Thyroid gland (tissue), 4 donors: ENCODE measurements at regions not wholly inside any gene's neighbourhood (a gene's known extent, or its start where the extent isn't known, plus 50 kb on each side); places are given as distances from the start of the nearest gene placed in this dataset.

Source experiments
- DNase-seq, 2 donors: peaks; one replicate each; pipeline ENCODE4 v3.0.0-alpha.2; 2019
- H3K27ac ChIP-seq, 3 donors: fragments of 200-600 bp; sonication (generic); 1 replicate in 2 of 3; 2 replicates in 1 of 3; pipeline ENCODE4 v1.5.1; 2016 to 2019; ENCODE audit warnings: mild to moderate bottlenecking in 1 of 3, moderate library complexity in 1 of 3
- H3K27me3 ChIP-seq: fragments of 200-600 bp; sonication (generic); one replicate; pipeline ENCODE4 v1.5.1; 2019
- H3K36me3 ChIP-seq, 2 donors: fragments of 200-600 bp; sonication (generic); one replicate each; pipeline ENCODE4 v1.5.1; 2016 to 2019
- H3K4me1 ChIP-seq, 2 donors: fragments of 200-600 bp; sonication (generic); one replicate each; pipeline ENCODE4 v1.5.1; 2017 to 2019
- H3K4me3 ChIP-seq, 3 donors: fragments of 200-600 bp; sonication (generic); replicated peaks in 1 of 3; 1 replicate in 2 of 3; 2 replicates in 1 of 3; pipeline ENCODE4 v1.5.1; 2016; ENCODE audit warnings: mild to moderate bottlenecking in 1 of 3
- H3K9me3 ChIP-seq: fragments of 200-600 bp; sonication (generic); one replicate; pipeline ENCODE4 v1.5.1; 2017
- CTCF ChIP-seq, 6 experiments: fragments of 200-600 bp in 3 of 6; fragments of 450-650 bp in 3 of 6; sonication (generic) in 3 of 6; IDR thresholded peaks; one replicate each; pipeline ENCODE4 v1.5.1; 2016 to 2019; ENCODE audit warnings: antibody characterized with exemption in 6 of 6, mild to moderate bottlenecking in 2 of 6, inconsistent platforms in 1 of 6, moderate library complexity in 1 of 6
- POLR2A ChIP-seq, 2 donors: fragments of 450-650 bp; IDR thresholded peaks; one replicate each; pipeline ENCODE4 v1.6.1; 2017; ENCODE audit warnings: antibody characterized with exemption in 2 of 2, mild to moderate bottlenecking in 2 of 2, moderate library complexity in 1 of 2
- WGBS, 2 donors: methylation state at CpG; one replicate each; pipeline ENCODE4 v1.1.5; 2017; 5-methylcytosine and 5-hydroxymethylcytosine counted together
- intact Hi-C: fragments of 100-400 bp; cut with DNase I; formaldehyde crosslinking; loops from one replicate; pipeline ENCODE4 v1.15.1; 2023

- Histone ChIP-seq H3K27me3 (no peaks in the 10 kb centered on the region), H3K27ac (no peak overlapping the region), H3K36me3 (no peaks in the 10 kb centered on the region), H3K4me1 (no peaks in the 10 kb centered on the region), H3K4me3 (no peak overlapping the region), H3K9me3 (no peaks in the 10 kb centered on the region)
- WGBS, 2 donors, result 90 to 92% methylated on average over 17 to 18 of the region's 19 CpGs
- intact Hi-C loops, result no loop called here
- DNase-seq, result no peak
- TF ChIP-seq POLR2A (IDR thresholded peaks at IDR 0.05) (no peak), CTCF (IDR thresholded peaks at IDR 0.05) (no peak)
Measured at GRCh38 chr2:239780236-239780994, 244.7 kb downstream of the NDUFA10 start.

GRCh38 chr2:239779584-239779983 is 245.6 kb downstream of the NDUFA10 start:
- Histone ChIP-seq H3K4me3 (no peak overlapping the region), H3K27me3 (no peaks in the 10 kb centered on the region), H3K27ac (no peak overlapping the region), H3K9me3 (no peaks in the 10 kb centered on the region), H3K4me1 (no peaks in the 10 kb centered on the region), H3K36me3 (no peaks in the 10 kb centered on the region)
- 97 to 100% methylated on average over 3 to 7 of the region's 10 CpGs for WGBS, 2 donors
- intact Hi-C loops, result no loop called here
- no peak for TF ChIP-seq CTCF (IDR thresholded peaks at IDR 0.05)
- no peak for DNase-seq

- no peak overlapping the region for H3K27ac ChIP-seq
- H3K9me3 ChIP-seq, result no peaks in the 10 kb centered on the region
Measured at GRCh38 chr2:239778861-239779558, 246.1 kb downstream of the NDUFA10 start.

GRCh38 chr2:239778042-239778851 is 246.9 kb downstream of the NDUFA10 start:
- no peaks in the 10 kb centered on the region for H3K9me3 ChIP-seq
- H3K27me3 ChIP-seq, result no peaks in the 10 kb centered on the region
- H3K4me1 ChIP-seq, result no peaks in the 10 kb centered on the region
- intact Hi-C loops, result no loop called here
- no peak overlapping the region for H3K27ac ChIP-seq
- no peak for TF ChIP-seq POLR2A (IDR thresholded peaks at IDR 0.05)
- no peak for TF ChIP-seq CTCF (IDR thresholded peaks at IDR 0.05)
- WGBS, 2 donors, result 91 to 93% methylated on average over 19 to 21 of the region's 26 CpGs
- no peak overlapping the region for H3K4me3 ChIP-seq
- DNase-seq, result no peak
- no peaks in the 10 kb centered on the region for H3K36me3 ChIP-seq

More at GRCh38 chr2:239778861-239779558, 246.1 kb downstream of the NDUFA10 start:
- intact Hi-C loops, result no loop called here
- WGBS, 2 donors, result 89 to 95% methylated on average over 7 to 10 of the region's 13 CpGs
- no peaks in the 10 kb centered on the region for H3K36me3 ChIP-seq
- H3K4me3 ChIP-seq, result no peak overlapping the region
- DNase-seq, result no peak
- no peaks in the 10 kb centered on the region for H3K4me1 ChIP-seq
- TF ChIP-seq POLR2A (IDR thresholded peaks at IDR 0.05), result no peak
- H3K27me3 ChIP-seq, result no peaks in the 10 kb centered on the region

- Histone ChIP-seq H3K4me1 (no peaks in the 10 kb centered on the region), H3K4me3 (no peak overlapping the region), H3K27me3 (no peaks in the 10 kb centered on the region), H3K36me3 (no peaks in the 10 kb centered on the region), H3K27ac (no peak overlapping the region), H3K9me3 (no peaks in the 10 kb centered on the region)
- 84 to 95% methylated on average over 7 to 8 of the region's 11 CpGs for WGBS, 2 donors
- TF ChIP-seq CTCF (IDR thresholded peaks at IDR 0.05), result no peak
- no peak for TF ChIP-seq POLR2A (IDR thresholded peaks at IDR 0.05)
- intact Hi-C loops, result no loop called here
- no peak for DNase-seq
Measured at GRCh38 chr2:239777219-239777618, 247.9 kb downstream of the NDUFA10 start.
